ENCODE measurements at regions not wholly inside any gene's neighbourhood (a gene's known extent, or its start where the extent isn't known, plus 50 kb on each side); places are given as distances from the start of the nearest gene placed in this dataset.

- H3K4me3 ChIP-seq (ENCODE audit: low read depth, low read length), result no peak overlapping the region
- no peak for TF ChIP-seq CTCF (IDR thresholded peaks at IDR 0.05; ENCODE audit: insufficient read depth, low read depth, low read length)
- no peak for DNase-seq (ENCODE audit: low read depth)
Observed at GRCh38 chr11:69545976-69546617, 64.6 kb downstream of the LINC01488 start.

GRCh38 chr11:69546735-69547370 is 65.4 kb downstream of the LINC01488 start:
- no peak for TF ChIP-seq CTCF (IDR thresholded peaks at IDR 0.05; ENCODE audit: insufficient read depth, low read depth, low read length)
- H3K4me3 ChIP-seq (ENCODE audit: low read depth, low read length), result no peak overlapping the region
- no peak for DNase-seq (ENCODE audit: low read depth)

- no peak for DNase-seq (ENCODE audit: low read depth)
- no peak overlapping the region for H3K4me3 ChIP-seq (ENCODE audit: low read depth, low read length)
- no peak for TF ChIP-seq CTCF (IDR thresholded peaks at IDR 0.05; ENCODE audit: insufficient read depth, low read depth, low read length)
Observed at GRCh38 chr11:69550846-69551245, 69.4 kb downstream of the LINC01488 start.

- DNase-seq (ENCODE audit: low read depth), result no peak
- H3K4me3 ChIP-seq (ENCODE audit: low read depth, low read length), result no peak overlapping the region
- TF ChIP-seq CTCF (IDR thresholded peaks at IDR 0.05; ENCODE audit: insufficient read depth, low read depth, low read length), result no peak
Observed at GRCh38 chr11:69551963-69552362, 70.5 kb downstream of the LINC01488 start.

- TF ChIP-seq CTCF (IDR thresholded peaks at IDR 0.05; ENCODE audit: insufficient read depth, low read depth, low read length), result no peak
- no peak for DNase-seq (ENCODE audit: low read depth)
Observed at GRCh38 chr11:69552951-69553350, 71.5 kb downstream of the LINC01488 start.

GRCh38 chr11:69553416-69554357 is 72.2 kb downstream of the LINC01488 start:
- DNase-seq (ENCODE audit: low read depth), result no peak
- TF ChIP-seq CTCF (IDR thresholded peaks at IDR 0.05; ENCODE audit: insufficient read depth, low read depth, low read length), result no peak
- no peak overlapping the region for H3K4me3 ChIP-seq (ENCODE audit: low read depth, low read length)

More at GRCh38 chr11:69552951-69553350, 71.5 kb downstream of the LINC01488 start:
- H3K4me3 ChIP-seq (ENCODE audit: low read depth, low read length), result no peak overlapping the region

All from fibroblast of villous mesenchyme (primary cell).